Hypothalamus (tissue), 51 donors: ENCODE measurements at regions not wholly inside any gene's neighbourhood (a gene's known extent, or its start where the extent isn't known, plus 50 kb on each side); places are given as distances from the start of the nearest gene placed in this dataset.
A peak's percentile ranks its signal among the peaks of the same experiment; 100 is the strongest.

Experiments used
- DNase-seq, 51 donors: peaks; one replicate each; lab custom pipeline; 2025; lab: John Stamatoyannopoulos, UW

DNA sequence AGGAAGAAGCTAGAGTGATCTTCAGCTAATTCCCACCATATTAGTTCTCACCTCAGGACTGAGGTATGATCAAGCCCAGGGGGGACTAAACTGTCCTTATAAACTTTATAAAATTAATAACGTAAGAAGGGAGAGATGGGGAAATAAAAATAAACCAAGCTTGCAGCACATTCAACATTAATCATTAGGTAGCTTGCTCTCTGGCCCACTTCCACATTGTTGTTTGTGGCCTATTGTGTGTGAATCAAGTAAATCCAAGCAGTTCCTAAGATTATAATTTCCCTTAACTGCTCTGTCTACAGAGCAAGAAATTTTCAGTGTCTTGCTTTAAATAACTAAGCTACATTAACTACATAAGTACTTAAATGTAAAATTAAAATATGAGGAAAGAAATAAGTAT lies 131.3 kb upstream of the ABCA1 start:
- no peak for DNase-seq

DNA sequence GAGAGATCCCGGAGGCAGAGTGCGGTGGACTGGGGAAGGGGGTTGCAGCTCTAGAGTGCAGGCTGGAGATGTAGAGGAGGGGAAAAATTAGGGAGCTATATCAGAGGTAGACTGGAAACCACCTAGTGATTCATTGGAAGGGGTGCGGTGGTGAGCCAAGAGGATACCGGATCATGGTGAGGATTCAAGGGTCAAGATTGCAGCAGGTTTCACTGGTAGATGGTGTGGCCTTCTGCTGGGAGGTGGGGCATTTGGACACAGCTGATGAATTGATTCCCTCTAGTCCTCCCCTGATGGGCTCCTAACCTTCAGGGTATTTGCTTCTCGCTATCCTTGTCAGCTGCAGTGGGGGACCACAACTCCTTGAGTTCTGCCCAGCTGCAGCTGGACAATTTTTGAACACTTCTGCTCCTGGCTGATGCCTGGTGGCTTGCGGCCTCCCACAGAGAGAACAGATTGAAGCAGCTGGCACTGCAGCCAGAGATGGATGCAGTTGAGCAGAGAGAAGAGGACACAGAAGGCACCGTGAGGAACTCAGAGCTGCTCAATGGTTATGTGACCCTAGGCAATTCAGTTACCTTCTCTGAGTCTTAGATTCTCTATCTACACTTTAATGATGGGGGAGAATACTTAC lies 134.4 kb upstream of the ABCA1 start:
- DNase-seq = no peak

GRCh38 chr9:105064248-105065097 lies 136.5 kb upstream of the ABCA1 start:
- peak in 50 of 51 donors; percentile 23 to 89 (median 73) for DNase-seq

- DNase-seq = no peak
Measured at GRCh38 chr9:105065098-105066088, 137.4 kb upstream of the ABCA1 start.

DNA sequence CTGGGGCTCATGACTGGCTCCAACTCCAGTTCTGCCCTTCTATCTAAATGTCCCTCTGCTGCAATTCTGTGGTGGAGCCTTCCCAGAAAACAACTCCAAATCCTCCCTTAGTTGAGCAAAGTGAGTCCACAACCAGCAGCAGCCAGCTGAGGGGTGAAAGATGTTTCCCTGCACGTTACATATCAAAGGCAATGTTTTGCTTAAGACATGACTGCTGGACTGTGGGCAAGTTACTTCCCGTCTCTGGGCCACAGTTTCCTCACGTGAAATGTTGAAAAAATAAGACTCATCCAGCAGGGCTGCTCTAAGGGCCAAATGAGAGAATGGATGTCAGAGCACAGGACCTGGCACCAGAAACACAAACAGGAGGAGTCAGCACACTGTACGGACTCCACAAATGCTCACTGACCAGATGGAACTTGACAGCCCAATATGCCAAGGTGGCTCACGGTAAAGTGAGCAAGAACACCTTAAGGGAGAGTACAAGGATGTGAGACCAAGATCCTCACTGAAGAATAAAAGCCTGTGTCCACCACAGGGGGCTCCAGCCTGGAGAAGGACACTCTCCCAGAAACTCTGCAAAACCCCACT lies 138.4 kb upstream of the ABCA1 start:
- DNase-seq = no peak

GRCh38 chr9:105067895-105068580 lies 140.1 kb upstream of the ABCA1 start:
- DNase-seq = no peak

DNA sequence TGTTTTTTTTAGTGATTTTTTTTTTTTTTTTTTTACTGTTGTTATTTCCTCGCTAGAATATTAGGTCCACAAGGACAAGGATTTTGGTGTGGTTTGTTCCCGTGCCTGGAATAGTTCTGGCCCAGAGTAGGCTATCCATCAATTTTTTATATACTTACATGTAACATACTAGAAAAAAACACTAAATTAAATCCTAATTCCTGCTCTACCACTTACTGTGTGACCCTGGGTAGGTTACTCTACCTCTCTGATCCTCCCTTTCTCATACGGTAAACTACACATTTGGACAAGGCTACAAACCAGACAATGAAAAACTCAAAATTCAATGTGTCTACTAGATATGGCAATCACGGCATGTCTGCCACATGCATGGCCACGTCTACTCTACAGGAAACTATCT lies 141.3 kb upstream of the ABCA1 start:
- no peak for DNase-seq

- no peak for DNase-seq
Measured at GRCh38 chr9:105069696-105070095, 141.7 kb upstream of the ABCA1 start.

- DNase-seq = no peak
Measured at GRCh38 chr9:105070176-105070575, 142.2 kb upstream of the ABCA1 start.

DNA sequence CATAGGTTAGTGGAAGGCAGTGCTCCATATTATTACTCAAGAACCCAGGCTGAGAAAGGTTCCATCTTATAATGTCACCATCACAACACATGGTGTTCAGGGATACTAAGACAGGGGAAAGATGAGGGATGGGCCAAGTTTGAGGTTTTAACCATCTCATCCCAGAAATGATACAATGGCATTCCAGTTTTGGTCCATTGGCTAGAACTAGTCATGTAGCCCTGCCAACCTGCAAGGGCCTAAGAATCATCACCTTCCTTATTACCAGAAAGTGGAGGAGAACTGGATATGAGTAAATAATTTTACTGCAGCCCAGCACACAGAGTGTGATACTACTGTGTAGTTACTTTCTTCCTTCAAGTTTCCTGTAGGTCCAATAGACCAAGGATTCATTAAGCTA lies 144.5 kb upstream of the ABCA1 start:
- DNase-seq = no peak

DNA sequence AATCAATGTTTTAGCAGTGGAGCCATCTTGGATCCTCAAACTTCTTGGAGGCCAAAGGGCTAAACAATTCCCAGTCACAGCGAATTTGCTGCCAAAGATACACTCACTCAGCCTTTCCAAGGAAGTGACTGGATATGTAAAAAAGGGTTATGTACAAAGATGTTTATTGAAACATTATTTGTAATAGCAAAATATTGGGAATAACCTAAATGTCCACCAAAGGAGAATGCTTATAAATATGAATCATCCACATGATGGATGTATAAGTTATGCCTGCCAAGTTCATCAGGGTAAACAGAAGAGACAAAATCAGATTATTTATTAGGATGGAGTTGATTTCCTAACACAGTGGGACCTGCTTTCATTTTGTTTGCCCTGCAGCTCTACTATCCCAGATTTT lies 145.2 kb upstream of the ABCA1 start:
- no peak for DNase-seq

DNA sequence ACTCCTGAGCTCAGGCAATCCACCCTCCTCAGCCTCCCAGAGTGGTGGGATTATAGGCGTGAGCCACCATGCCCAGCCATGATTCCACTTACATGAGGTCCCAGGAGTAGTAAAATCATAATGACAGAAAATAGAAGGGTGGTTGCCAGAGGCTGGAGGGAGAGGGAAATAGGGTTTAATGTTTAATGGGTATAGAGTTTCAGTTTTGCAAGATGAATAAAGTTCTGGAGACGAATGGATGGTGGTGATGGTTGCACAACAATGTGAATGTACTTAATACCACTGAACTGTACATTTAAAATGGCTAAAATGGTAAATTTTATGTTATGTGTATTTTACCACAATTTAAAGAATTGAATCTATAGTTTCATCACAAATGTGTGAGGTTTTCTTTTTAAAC lies 146.5 kb upstream of the ABCA1 start:
- DNase-seq = no peak

GRCh38 chr9:105076729-105077128 lies 148.8 kb upstream of the ABCA1 start:
- DNase-seq = no peak

DNA sequence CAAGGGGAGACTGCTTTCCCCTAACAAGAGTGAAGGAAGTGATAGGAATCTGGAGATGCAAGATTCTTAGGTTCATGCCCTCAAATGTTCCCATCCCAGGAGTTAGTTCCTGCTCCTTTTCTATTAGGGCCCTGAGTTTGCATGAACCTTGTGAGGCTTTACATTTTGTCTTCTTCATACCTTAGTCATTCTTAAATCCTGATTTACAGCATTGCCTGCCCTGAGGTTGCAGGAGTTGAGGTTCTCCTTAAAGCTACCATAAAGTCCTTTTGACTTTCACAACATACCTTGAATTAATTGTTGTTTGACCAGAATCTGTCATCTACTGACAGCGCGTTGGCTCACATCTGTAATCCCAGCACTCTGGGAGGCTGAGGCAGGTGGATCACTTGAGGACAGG lies 151.5 kb upstream of the ABCA1 start:
- no peak for DNase-seq

DNA sequence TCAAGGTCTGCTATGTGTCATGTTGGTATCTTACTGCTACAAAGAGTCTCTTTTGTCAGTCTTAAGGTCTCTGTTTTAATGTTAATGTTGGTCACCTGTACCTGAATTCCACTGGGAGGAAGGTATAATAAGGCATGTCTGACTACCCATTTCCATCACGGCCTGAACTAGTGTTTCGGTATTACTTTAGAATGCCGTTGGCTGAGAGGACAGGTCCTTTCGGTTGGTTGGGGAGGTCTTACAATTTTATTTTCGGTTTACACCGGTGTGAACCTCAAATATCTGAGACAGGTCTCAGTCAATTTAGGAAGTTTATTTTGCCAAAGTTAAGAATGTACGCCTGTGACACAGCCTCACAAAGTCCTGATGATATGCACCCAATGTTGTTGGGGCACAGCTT lies 154.9 kb upstream of the ABCA1 start:
- no peak for DNase-seq

- DNase-seq = no peak
Measured at GRCh38 chr9:105083256-105083655, 155.3 kb upstream of the ABCA1 start.

DNA sequence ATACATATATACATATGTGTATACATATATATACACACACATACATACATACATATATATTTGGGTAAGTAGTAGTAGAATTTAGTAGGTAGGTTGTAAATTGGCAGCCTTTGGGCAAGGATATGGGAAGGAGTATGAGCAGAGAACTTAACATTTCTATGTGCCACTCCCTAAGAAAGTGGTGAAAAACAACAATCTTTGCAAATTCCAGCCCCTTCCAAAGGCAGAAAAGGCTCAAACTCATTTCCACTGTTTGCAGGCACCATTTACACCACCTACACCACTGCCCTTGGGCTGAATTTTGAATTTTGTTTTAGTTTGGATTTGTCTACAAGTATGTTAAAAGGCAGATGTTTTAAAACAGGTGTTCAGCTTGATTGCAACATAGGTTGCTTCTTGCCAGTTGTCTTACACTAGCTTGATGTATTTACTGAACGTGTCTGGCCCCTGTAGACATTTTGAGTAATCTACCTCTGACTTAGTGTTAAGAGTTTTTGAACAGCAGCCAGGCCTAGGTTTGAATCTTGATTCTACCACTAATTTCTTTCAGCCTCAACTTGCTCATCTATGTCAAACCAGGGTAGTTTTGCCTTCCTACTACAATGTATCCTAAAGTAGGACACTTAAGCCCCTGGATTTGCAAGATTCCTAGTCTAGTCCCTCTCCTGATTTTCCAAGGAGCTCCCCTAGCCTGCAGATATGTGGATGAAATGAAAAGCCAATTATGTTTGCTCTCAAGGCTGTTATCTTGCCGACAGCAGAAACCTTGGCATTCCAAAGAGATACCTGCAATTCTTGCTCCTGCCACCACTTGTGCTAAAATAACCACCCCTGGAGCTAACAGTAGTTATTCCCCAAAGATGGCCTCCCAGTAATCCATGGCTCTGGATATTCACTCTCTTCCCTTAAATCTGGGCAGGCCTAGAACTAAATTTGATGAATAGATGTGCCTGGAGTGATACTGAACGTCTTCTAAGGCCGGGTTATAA lies 156.2 kb upstream of the SLC44A1 start:
- no peak for DNase-seq

DNA sequence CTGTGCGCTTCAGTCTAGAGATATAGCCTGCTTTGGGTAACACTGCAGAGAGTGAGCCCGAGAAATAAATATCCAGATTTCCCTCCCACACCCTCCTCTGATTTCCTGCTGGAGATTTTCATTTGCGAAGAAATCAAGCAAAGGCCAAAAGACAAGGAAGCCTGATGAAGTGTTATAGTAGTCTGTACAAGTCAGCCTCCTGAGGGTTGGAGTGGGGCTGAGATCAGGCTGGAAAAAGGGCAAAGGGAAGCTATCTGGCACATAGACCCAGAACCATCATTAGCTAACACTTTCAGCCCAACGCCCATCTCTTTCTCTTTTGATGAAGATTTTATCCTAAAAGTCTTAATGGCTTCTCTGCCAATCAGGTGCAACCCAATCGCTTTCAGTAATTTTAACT lies 154.6 kb upstream of the SLC44A1 start:
- DNase-seq = no peak
